DMS153 (cell line): ENCODE measurements at regions not wholly inside any gene's neighbourhood (a gene's known extent, or its start where the extent isn't known, plus 50 kb on each side); places are given as distances from the start of the nearest gene placed in this dataset.

ENCODE experiments used
- DNase-seq: peaks from one replicate; lab custom pipeline; 2025; lab: John Stamatoyannopoulos, UW

DNA sequence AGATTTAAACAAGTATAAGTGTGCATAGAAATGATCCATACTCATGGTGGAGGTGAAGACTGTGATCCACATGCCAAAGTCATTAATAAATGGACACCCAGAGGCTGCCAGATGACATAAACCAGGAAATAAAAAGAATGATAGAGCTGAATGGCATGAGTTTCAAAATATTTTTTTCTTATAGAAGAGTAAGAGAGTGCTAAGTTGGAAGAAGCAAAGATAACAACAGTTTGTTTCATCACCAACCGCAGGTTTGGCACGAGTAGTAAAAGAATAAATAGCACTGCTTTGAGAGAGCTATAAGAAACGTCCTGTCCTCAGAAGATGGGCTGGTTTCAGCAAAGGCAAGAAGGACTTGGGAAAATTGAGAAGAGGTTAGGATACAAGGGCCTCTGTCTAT is 246.9 kb downstream of the UBE3D start:
- DNase-seq, result no peak

DNA sequence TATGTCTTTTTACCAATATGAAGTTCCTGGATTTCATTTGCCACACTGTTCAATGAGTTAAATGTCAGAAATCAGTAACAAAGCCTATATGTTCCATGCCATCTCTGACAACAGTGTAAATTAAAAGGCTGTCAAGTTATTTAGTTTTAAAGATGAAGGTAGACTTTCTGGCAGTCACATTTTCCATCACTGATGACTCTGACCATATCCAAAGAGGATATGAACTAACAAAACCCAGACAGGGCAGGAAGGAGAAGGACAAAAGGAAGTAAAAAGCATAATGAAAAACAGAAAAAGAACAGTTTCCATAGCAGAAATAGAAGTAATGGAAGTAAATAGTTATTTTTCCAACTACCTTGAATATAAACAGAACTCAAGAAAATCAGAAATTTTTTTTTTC is 242.3 kb downstream of the UBE3D start:
- DNase-seq, result no peak

DNA sequence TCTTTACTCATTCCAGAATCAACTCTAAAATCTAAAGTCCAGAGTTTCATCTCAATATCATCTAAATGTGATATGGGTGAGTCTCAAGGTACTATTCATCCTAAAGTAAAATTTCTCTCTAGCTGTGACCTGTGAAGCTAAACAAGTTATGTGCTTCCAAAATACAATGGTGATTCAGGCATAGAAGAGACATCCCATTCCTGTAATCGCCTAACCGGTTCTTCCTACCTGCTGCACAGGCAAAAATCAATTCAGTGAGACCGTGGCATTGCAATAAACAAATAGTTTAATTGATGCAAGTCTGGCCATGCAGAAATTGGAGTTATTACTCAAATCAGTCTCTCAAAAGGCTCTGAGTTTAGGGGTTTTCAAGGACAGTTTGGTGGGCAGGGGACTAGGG is 232.8 kb downstream of the UBE3D start:
- DNase-seq, result no peak

- no peak for DNase-seq
These were observed 232.2 kb downstream of the UBE3D start for GRCh38 chr6:82833481-82833880.

- DNase-seq, result no peak
These were observed 229.5 kb downstream of the UBE3D start for GRCh38 chr6:82836022-82836575.

GRCh38 chr6:82840571-82840970 is 225.1 kb downstream of the UBE3D start:
- no peak for DNase-seq

DNA sequence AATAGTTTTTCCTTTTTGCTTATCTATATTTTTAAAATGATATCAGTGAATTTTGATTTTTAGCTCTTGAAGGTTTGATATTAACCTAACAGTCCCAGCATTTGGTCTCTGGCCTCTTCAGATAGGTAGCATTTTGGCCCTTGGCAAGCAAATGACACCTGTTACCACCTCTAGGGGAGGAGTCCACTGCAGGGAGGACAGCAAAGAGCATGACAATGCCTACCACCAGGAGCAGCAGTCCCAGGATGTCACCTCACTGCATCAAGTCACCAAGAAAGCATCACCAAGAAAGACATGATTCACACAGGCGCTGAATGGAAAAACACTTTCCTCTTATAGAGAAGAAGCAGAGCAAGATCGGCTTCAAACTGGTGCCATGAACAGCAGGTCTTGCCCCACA is 224.3 kb downstream of the UBE3D start:
- no peak for DNase-seq
